NCI-H187 treated with DMSO at 0.1 percent for 48 hours (cell line): ENCODE measurements at regions not wholly inside any gene's neighbourhood (a gene's known extent, or its start where the extent isn't known, plus 50 kb on each side); places are given as distances from the start of the nearest gene placed in this dataset.

Source experiments
- DNase-seq: peaks from one replicate; lab custom pipeline; 2025; lab: John Stamatoyannopoulos, UW

GRCh38 chr2:180364719-180365118, 357.6 kb upstream of the CWC22 start:
- DNase-seq: no peak

- DNase-seq: no peak
Observed at GRCh38 chr2:180360283-180360618, 353.2 kb upstream of the CWC22 start.

GRCh38 chr2:180359522-180360282, 352.6 kb upstream of the CWC22 start:
- DNase-seq: no peak

- no peak for DNase-seq
Observed at GRCh38 chr2:180358458-180358857, 351.4 kb upstream of the CWC22 start.

- DNase-seq: no peak
Observed at GRCh38 chr2:180356676-180357075, 349.6 kb upstream of the CWC22 start.

- no peak for DNase-seq
Observed at GRCh38 chr2:180352620-180353019, 345.5 kb upstream of the CWC22 start.

- no peak for DNase-seq
Observed at GRCh38 chr2:180349809-180350208, 342.7 kb upstream of the CWC22 start.

- DNase-seq: no peak
Observed at GRCh38 chr2:180343528-180344345, 336.6 kb upstream of the CWC22 start.

- DNase-seq: no peak
Observed at GRCh38 chr2:180337136-180337535, 330.0 kb upstream of the CWC22 start.

GRCh38 chr2:180336550-180336949, 329.5 kb upstream of the CWC22 start:
- no peak for DNase-seq

GRCh38 chr2:180334514-180334913, 327.4 kb upstream of the CWC22 start:
- DNase-seq: no peak

GRCh38 chr2:180328795-180329422, 321.8 kb upstream of the CWC22 start:
- DNase-seq: no peak

- no peak for DNase-seq
Observed at GRCh38 chr2:180327185-180327584, 320.1 kb upstream of the CWC22 start.

GRCh38 chr2:180325416-180326120, 318.5 kb upstream of the CWC22 start:
- DNase-seq: no peak

GRCh38 chr2:180324182-180324581, 317.1 kb upstream of the CWC22 start:
- DNase-seq: no peak

- no peak for DNase-seq
Observed at GRCh38 chr2:180322781-180323180, 315.7 kb upstream of the CWC22 start.

GRCh38 chr2:180319586-180320405, 312.7 kb upstream of the CWC22 start:
- no peak for DNase-seq

- no peak for DNase-seq
Observed at GRCh38 chr2:180314086-180314485, 307.0 kb upstream of the CWC22 start.

- no peak for DNase-seq
Observed at GRCh38 chr2:180312542-180312941, 305.4 kb upstream of the CWC22 start.

GRCh38 chr2:180307096-180307495, 300.0 kb upstream of the CWC22 start:
- no peak for DNase-seq

- no peak for DNase-seq
Observed at GRCh38 chr2:180306346-180306745, 299.2 kb upstream of the CWC22 start.
